Endothelial cell of umbilical vein (primary cell): ENCODE measurements at regions not wholly inside any gene's neighbourhood (a gene's known extent, or its start where the extent isn't known, plus 50 kb on each side); places are given as distances from the start of the nearest gene placed in this dataset.

Experiments used
- BruUV-seq: library from RNA; stranded (reverse); fragments of 400-500 nt; replicated peaks from 2 replicates; lab custom pipeline; 2021; lab: Mats Ljungman, UMichigan
- CTCF ChIA-PET: fragments of 300-600, 350-600 bp; sonication (Branson Sonifier 250); formaldehyde crosslinking; loops from one replicate; lab custom pipeline; 2021; ENCODE audit warnings: antibody characterized with exemption, inconsistent platforms; lab: Charles Lee
- POLR2A ChIA-PET: fragments of 300-600, 350-600 bp; sonication (Branson Sonifier 250); formaldehyde crosslinking; loops from one replicate; lab custom pipeline; 2021; ENCODE audit warnings: antibody characterized with exemption, inconsistent platforms; lab: Charles Lee
- DNase-seq: peaks from one replicate; pipeline ENCODE4 v3.0.0-alpha.2; 2011; ENCODE audit warnings: low read depth, low spot score
- FAIRE-seq: peaks from 2 replicates; lab custom pipeline; 2011; peaks lifted over from hg19 to GRCh38; lab: Jason Lieb, UNC
- H2AFZ ChIP-seq: 2 replicates; pipeline ENCODE4 v1.6.0; 2012; ENCODE audit warnings: low read depth, low read length, control low read depth, inconsistent platforms
- H3K27ac ChIP-seq: 2 replicates; pipeline ENCODE4 v1.5.1; 2011; ENCODE audit warnings: low read depth, mild to moderate bottlenecking, control low read depth, low read length, moderate library complexity; ENCODE audit not compliant: insufficient read depth
- H3K27me3 ChIP-seq, 2 experiments: 2 replicates each; pipeline versions ENCODE4 v1.6.0 to v1.6.1; 2011; ENCODE audit warnings: low read length in 2 of 2, mixed read lengths in 1 of 2; ENCODE audit not compliant: control insufficient read depth in 2 of 2, insufficient read depth in 2 of 2
- H3K36me3 ChIP-seq, 2 experiments: 2 replicates in 1 of 2; 3 replicates in 1 of 2; pipeline ENCODE4 v1.5.1; 2011; ENCODE audit warnings: low read length in 2 of 2, mild to moderate bottlenecking in 1 of 2, moderate library complexity in 1 of 2; ENCODE audit not compliant: control insufficient read depth in 2 of 2, insufficient read depth in 2 of 2; ENCODE audit errors: extremely low read depth in 1 of 2
- H3K4me1 ChIP-seq: 3 replicates; pipeline ENCODE4 v1.5.1; 2011; ENCODE audit warnings: mild to moderate bottlenecking, low read length; ENCODE audit not compliant: control insufficient read depth, insufficient read depth; ENCODE audit errors: extremely low read depth
- H3K4me2 ChIP-seq: 2 replicates; pipeline ENCODE4 v1.6.1; 2011; ENCODE audit warnings: low read length, control low read depth, mixed read lengths; ENCODE audit not compliant: insufficient read depth
- H3K4me3 ChIP-seq, 3 experiments: fragments of 200-600 bp in 1 of 3; sonication (generic), shearing (Covaris generic) in 1 of 3; replicated peaks in 1 of 3; 2 replicates each; pipeline ENCODE4 v1.5.1; 2011 to 2016; ENCODE audit warnings: control low read depth in 3 of 3, low read length in 3 of 3, mild to moderate bottlenecking in 2 of 3, inconsistent platforms in 1 of 3, low read depth in 1 of 3, moderate library complexity in 1 of 3; ENCODE audit not compliant: insufficient read depth in 1 of 3
- H3K79me2 ChIP-seq: 2 replicates; pipeline ENCODE4 v1.6.0; 2012; ENCODE audit warnings: low read length, inconsistent platforms; ENCODE audit not compliant: control insufficient read depth, insufficient read depth
- H3K9ac ChIP-seq: replicated peaks from 2 replicates; pipeline ENCODE3; 2011; ENCODE audit warnings: low read length, control low read depth; ENCODE audit not compliant: insufficient read depth; ENCODE audit errors: extremely low read depth
- H3K9me1 ChIP-seq: replicated peaks from 3 replicates; pipeline ENCODE4 v1.6.0; 2011; ENCODE audit warnings: mild to moderate bottlenecking, low read length; ENCODE audit not compliant: control insufficient read depth, insufficient read depth; ENCODE audit errors: extremely low read depth
- H3K9me3 ChIP-seq: replicated peaks from 2 replicates; pipeline ENCODE4 v1.5.1; 2012; ENCODE audit warnings: low read length, inconsistent platforms; ENCODE audit not compliant: control insufficient read depth, insufficient read depth
- H4K20me1 ChIP-seq: replicated peaks from 2 replicates; pipeline ENCODE3; 2011; ENCODE audit warnings: mild to moderate bottlenecking, low read length; ENCODE audit not compliant: control insufficient read depth, insufficient read depth; ENCODE audit errors: extremely low read depth
- EZH2 ChIP-seq: IDR thresholded peaks from 2 replicates; pipeline ENCODE4 v1.6.1; 2012; ENCODE audit warnings: borderline replicate concordance, low read depth, mild to moderate bottlenecking, moderate library complexity, low read length, inconsistent platforms; ENCODE audit not compliant: severe bottlenecking
- FOS ChIP-seq: IDR thresholded peaks from 2 replicates; pipeline ENCODE4 v1.6.1; 2011; ENCODE audit warnings: mild to moderate bottlenecking, low read length, moderate library complexity, borderline replicate concordance; ENCODE audit not compliant: insufficient read depth
- GATA2 ChIP-seq: IDR thresholded peaks from 2 replicates; pipeline ENCODE4 v1.7.0; 2011; ENCODE audit warnings: low read depth, mild to moderate bottlenecking, moderate library complexity, mixed read lengths, low read length; ENCODE audit not compliant: insufficient read length, insufficient read depth
- JUN ChIP-seq: IDR thresholded peaks from 2 replicates; pipeline ENCODE4 v1.6.1; 2011; ENCODE audit warnings: borderline replicate concordance, low read depth; ENCODE audit not compliant: insufficient read length, insufficient read depth
- MYC ChIP-seq: IDR thresholded peaks from one replicate; pipeline ENCODE4 v1.6.1; 2011; ENCODE audit warnings: mild to moderate bottlenecking, low read depth, low read length
- POLR2A ChIP-seq: IDR thresholded peaks from 2 replicates; pipeline ENCODE4 v1.6.1; 2012; ENCODE audit warnings: low read depth, mild to moderate bottlenecking, control low read depth, low read length
- POLR2AphosphoS5 ChIP-seq: IDR thresholded peaks from 2 replicates; pipeline ENCODE4 v1.6.1; 2012; ENCODE audit warnings: low read depth, mild to moderate bottlenecking, control low read depth, low read length, moderate library complexity; ENCODE audit not compliant: insufficient read depth
- dilution Hi-C: fragments of 300-500 bp; cut with MboI; formaldehyde crosslinking; loops from one replicate; pipeline ENCODE4 v1.15.0; 2019; ENCODE audit warnings: low sequenced_read_pairs; ENCODE audit not compliant: extremely low pct_ligation_motif_present
- intact Hi-C: fragments of 100-400 bp; cut with micrococcal nuclease; formaldehyde crosslinking; loops from one replicate; pipeline ENCODE4 v1.10.0; 2022
- TF ChIP-seq, protein P1 (sequence below), 2 donors: IDR thresholded peaks; 1 replicate in 1 of 2; 2 replicates in 1 of 2; pipeline ENCODE4 v1.5.1; 2011; ENCODE audit warnings: low read length in 2 of 2, mild to moderate bottlenecking in 2 of 2, moderate library complexity in 2 of 2, control low read depth in 1 of 2, inconsistent platforms in 1 of 2, low read depth in 1 of 2; ENCODE audit not compliant: insufficient read depth in 1 of 2; ENCODE audit errors: extremely low read depth in 1 of 2
- TF ChIP-seq, protein P2 (sequence below): IDR thresholded peaks from 2 replicates; pipeline ENCODE4 v1.6.1; 2011; ENCODE audit not compliant: insufficient read depth, insufficient read length

DNA sequence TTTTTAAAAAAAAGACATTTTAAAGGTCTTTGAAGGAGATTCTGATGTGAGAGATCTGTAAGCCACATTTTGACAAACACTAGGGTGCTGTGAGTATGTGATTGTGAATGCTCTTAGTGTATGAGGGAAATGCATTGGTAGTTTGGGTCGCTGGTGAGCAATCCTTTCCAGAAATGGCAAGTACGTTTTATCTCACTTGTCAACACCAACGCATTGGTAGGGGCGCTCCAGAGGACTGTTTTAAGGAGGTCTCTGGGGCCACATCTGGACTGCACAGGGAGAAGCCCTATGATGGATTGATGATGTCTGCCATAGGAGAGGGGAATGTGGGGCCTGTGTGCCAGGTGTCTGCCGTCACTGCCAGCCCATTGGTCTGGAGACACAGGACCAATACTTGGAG is 522.6 kb downstream of the BNC2 start:
- no peaks in the 10 kb centered on the region for H3K36me3 ChIP-seq
- FAIRE-seq (no peak), DNase-seq (no peak)
- H3K9ac ChIP-seq = no peak overlapping the region
- H3K9me3 ChIP-seq = no peaks in the 10 kb centered on the region
- dilution Hi-C loops = no loop called here
- H4K20me1 ChIP-seq = no peaks in the 10 kb centered on the region
- no TSS peak for BruUV-seq
- H3K79me2 ChIP-seq = no peaks in the 10 kb centered on the region
- peaks cover 3% of the 10 kb centered on the region for H3K4me1 ChIP-seq
- no peaks in the 10 kb centered on the region for H3K9me1 ChIP-seq
- no peak overlapping the region for H3K4me3 ChIP-seq
- H2AFZ ChIP-seq = no peak overlapping the region
- POLR2A ChIA-PET = no interaction called here
- CTCF ChIA-PET = interaction anchor here (1.0 kb wide), 1 partner anchor 13 kb away, joined by 3 read pairs; no protein-coding TSS in a partner anchor
- H3K4me2 ChIP-seq = no peak overlapping the region
- intact Hi-C loops = no loop called here
- TF ChIP-seq POLR2A (no peak), MYC (no peak), GATA2 (no peak), POLR2AphosphoS5 (no peak), FOS (no peak), EZH2 (no peak), JUN (no peak)
- TF ChIP-seq, protein P1, sequence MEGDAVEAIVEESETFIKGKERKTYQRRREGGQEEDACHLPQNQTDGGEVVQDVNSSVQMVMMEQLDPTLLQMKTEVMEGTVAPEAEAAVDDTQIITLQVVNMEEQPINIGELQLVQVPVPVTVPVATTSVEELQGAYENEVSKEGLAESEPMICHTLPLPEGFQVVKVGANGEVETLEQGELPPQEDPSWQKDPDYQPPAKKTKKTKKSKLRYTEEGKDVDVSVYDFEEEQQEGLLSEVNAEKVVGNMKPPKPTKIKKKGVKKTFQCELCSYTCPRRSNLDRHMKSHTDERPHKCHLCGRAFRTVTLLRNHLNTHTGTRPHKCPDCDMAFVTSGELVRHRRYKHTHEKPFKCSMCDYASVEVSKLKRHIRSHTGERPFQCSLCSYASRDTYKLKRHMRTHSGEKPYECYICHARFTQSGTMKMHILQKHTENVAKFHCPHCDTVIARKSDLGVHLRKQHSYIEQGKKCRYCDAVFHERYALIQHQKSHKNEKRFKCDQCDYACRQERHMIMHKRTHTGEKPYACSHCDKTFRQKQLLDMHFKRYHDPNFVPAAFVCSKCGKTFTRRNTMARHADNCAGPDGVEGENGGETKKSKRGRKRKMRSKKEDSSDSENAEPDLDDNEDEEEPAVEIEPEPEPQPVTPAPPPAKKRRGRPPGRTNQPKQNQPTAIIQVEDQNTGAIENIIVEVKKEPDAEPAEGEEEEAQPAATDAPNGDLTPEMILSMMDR (IDR thresholded peaks at IDR 0.05; ENCODE audit: extremely low read depth in 1 of 2, insufficient read depth in 1 of 2, low read depth in 1 of 2, low read length in 2 of 2) = no peak
- TF ChIP-seq, protein P2, sequence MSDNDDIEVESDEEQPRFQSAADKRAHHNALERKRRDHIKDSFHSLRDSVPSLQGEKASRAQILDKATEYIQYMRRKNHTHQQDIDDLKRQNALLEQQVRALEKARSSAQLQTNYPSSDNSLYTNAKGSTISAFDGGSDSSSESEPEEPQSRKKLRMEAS = no peak
- no peak overlapping the region for H3K27ac ChIP-seq
- H3K27me3 ChIP-seq = no peaks in the 10 kb centered on the region
